ENCODE measurements at regions not wholly inside any gene's neighbourhood (a gene's known extent, or its start where the extent isn't known, plus 50 kb on each side); places are given as distances from the start of the nearest gene placed in this dataset.

- TF ChIP-seq CTCF (conservative IDR thresholded peaks at IDR 0.05; ENCODE audit: low read depth in 2 of 2) (no peak), CREB1 (CRISPR knock-in tag; IDR thresholded peaks at IDR 0.05; ENCODE audit: low read depth) (no peak), REST (IDR thresholded peaks at IDR 0.05; ENCODE audit: unreplicated experiment) (no peak), ETS1 (IDR thresholded peaks at IDR 0.05) (no peak), POLR2AphosphoS5 (IDR thresholded peaks at IDR 0.05; ENCODE audit: low read depth) (no peak)
Observed at GRCh38 chr12:127823801-127824200, 443.2 kb upstream of the TMEM132C start (continued).

GRCh38 chr12:127829281-127830064, 437.5 kb upstream of the TMEM132C start:
- H3K27ac ChIP-seq (ENCODE audit: low read depth), result no peak overlapping the region
- no peaks in the 10 kb centered on the region for H3F3A ChIP-seq (replicated peaks; ENCODE audit: low read depth)
- DNase-seq (ENCODE audit: low spot score) (no peak), ATAC-seq (no peak)
- peaks cover 2% of the 10 kb centered on the region for H3K27me3 Mint-ChIP-seq (ENCODE audit: insufficient read depth, low read depth, poor library complexity)
- H3K4me3 Mint-ChIP-seq, result no peak overlapping the region
- no peak overlapping the region for H3K4me2 ChIP-seq
- H3K4me1 Mint-ChIP-seq, result no peaks in the 10 kb centered on the region
- peaks cover 47% of the 10 kb centered on the region for H3K36me3 Mint-ChIP-seq (ENCODE audit: low read depth)
- H3K4me1 ChIP-seq (ENCODE audit: insufficient read depth), result no peaks in the 10 kb centered on the region
- H3K27ac Mint-ChIP-seq, result no peak overlapping the region
- no peak overlapping the region for H2AFZ ChIP-seq
- H3K27me3 ChIP-seq (ENCODE audit: insufficient read depth), result no peaks in the 10 kb centered on the region
- H3K9me3 Mint-ChIP-seq, result peaks cover 93% of the 10 kb centered on the region
- H3K79me2 ChIP-seq (replicated peaks; ENCODE audit: insufficient read depth), result no peaks in the 10 kb centered on the region
- no peaks in the 10 kb centered on the region for H4K20me1 ChIP-seq (replicated peaks; ENCODE audit: insufficient read depth)
- H3K36me3 ChIP-seq (ENCODE audit: insufficient read depth), result no peaks in the 10 kb centered on the region
- H3K4me3 ChIP-seq, result no peak overlapping the region
- no peaks in the 10 kb centered on the region for H3K9me2 ChIP-seq (ENCODE audit: insufficient read depth)
- TF ChIP-seq ZNF462 (CRISPR knock-in tag; IDR thresholded peaks at IDR 0.05), result no peak
- no peak for TF ChIP-seq NANOG (IDR thresholded peaks at IDR 0.05; ENCODE audit: borderline replicate concordance)
- TF ChIP-seq ZNF331 (CRISPR knock-in tag; IDR thresholded peaks at IDR 0.05; ENCODE audit: low read depth), result no peak
